Esophagus muscularis mucosa (tissue), 4 donors: ENCODE measurements at regions not wholly inside any gene's neighbourhood (a gene's known extent, or its start where the extent isn't known, plus 50 kb on each side); places are given as distances from the start of the nearest gene placed in this dataset.

Experiments used
- DNase-seq: peaks from one replicate; pipeline ENCODE4 v3.0.0-alpha.2; 2017; ENCODE audit errors: extremely low spot score
- H3K27ac ChIP-seq, 4 donors: fragments of 200-600 bp; sonication (generic); replicated peaks in 1 of 4; 1 replicate in 3 of 4; 2 replicates in 1 of 4; pipeline ENCODE4 v1.5.1; 2016 to 2019; ENCODE audit warnings: mild to moderate bottlenecking in 1 of 4
- H3K27me3 ChIP-seq, 4 donors: fragments of 200-600 bp; sonication (generic); one replicate each; pipeline versions ENCODE4 v1.5.1 to v1.6.0; 2016 to 2019
- H3K36me3 ChIP-seq, 4 donors: fragments of 200-600 bp; sonication (generic); one replicate each; pipeline ENCODE4 v1.5.1; 2016 to 2019
- H3K4me1 ChIP-seq, 4 donors: fragments of 200-600 bp; sonication (generic); one replicate each; pipeline ENCODE4 v1.5.1; 2016 to 2019
- H3K4me3 ChIP-seq, 4 donors: fragments of 200-600 bp; sonication (generic); 1 replicate in 2 of 4; 2 replicates in 2 of 4; pipeline ENCODE4 v1.5.1; 2016 to 2019; ENCODE audit warnings: mild to moderate bottlenecking in 4 of 4, moderate library complexity in 1 of 4
- H3K9me3 ChIP-seq, 4 donors: fragments of 200-600 bp; sonication (generic); 1 replicate in 3 of 4; 2 replicates in 1 of 4; pipeline ENCODE4 v1.5.1; 2016 to 2019
- CTCF ChIP-seq, 3 experiments: fragments of 200-600 bp in 2 of 3; fragments of 450-650 bp in 1 of 3; sonication (generic) in 2 of 3; IDR thresholded peaks; one replicate each; pipeline ENCODE4 v1.5.1; 2017 to 2019; ENCODE audit warnings: antibody characterized with exemption in 3 of 3, mild to moderate bottlenecking in 2 of 3, moderate library complexity in 1 of 3
- EP300 ChIP-seq: sonication (generic); formaldehyde crosslinking; IDR thresholded peaks from one replicate; pipeline ENCODE4 v1.6.1; 2017; ENCODE audit warnings: antibody characterized with exemption
- POLR2A ChIP-seq: fragments of 450-650 bp; IDR thresholded peaks from one replicate; pipeline ENCODE4 v1.6.1; 2017; ENCODE audit warnings: antibody characterized with exemption, moderate library complexity, mild to moderate bottlenecking, low read depth
- POLR2AphosphoS5 ChIP-seq, 2 donors: sonication (generic); formaldehyde crosslinking; IDR thresholded peaks; one replicate each; pipeline ENCODE4 v1.6.1; 2017; ENCODE audit warnings: antibody characterized with exemption in 2 of 2
- WGBS: methylation state at CpG from one replicate; pipeline ENCODE4 v1.1.5; 2018; 5-methylcytosine and 5-hydroxymethylcytosine counted together
- intact Hi-C: fragments of 100-400 bp; cut with DNase I; formaldehyde crosslinking; loops from one replicate; pipeline ENCODE4 v1.15.1; 2023

- Histone ChIP-seq H3K27ac (no peak overlapping the region), H3K27me3 (no peaks in the 10 kb centered on the region), H3K9me3 (peaks cover 0 to 6% (median 0%) of the 10 kb centered on the region in 4 donors), H3K36me3 (peaks cover 3 to 56% (median 22%) of the 10 kb centered on the region in 4 donors), H3K4me1 (peaks cover 0 to 12% (median 4%) of the 10 kb centered on the region in 4 donors), H3K4me3 (no peak overlapping the region)
- no peak for TF ChIP-seq POLR2AphosphoS5 (IDR thresholded peaks at IDR 0.05)
- no peak for TF ChIP-seq CTCF (IDR thresholded peaks at IDR 0.05)
- no peak for TF ChIP-seq EP300
- no peak for TF ChIP-seq POLR2A
- DNase-seq: no peak
- WGBS: 96% methylated on average over 12 of the region's 12 CpGs
- intact Hi-C loops: loop anchor here (10.0 kb wide), 1 partner anchor 342 kb away; no protein-coding TSS in a partner anchor
Measured at GRCh38 chr19:5232798-5233505, 107.7 kb downstream of the PTPRS start.

- no peak overlapping the region for H3K4me3 ChIP-seq
- intact Hi-C loops: loop anchor here (10.0 kb wide), 1 partner anchor 343 kb away; no protein-coding TSS in a partner anchor
- peaks cover 0 to 12% (median 4%) of the 10 kb centered on the region in 4 donors for H3K4me1 ChIP-seq
- WGBS: 73% methylated on average over 5 of the region's 5 CpGs
- H3K9me3 ChIP-seq: peaks cover 0 to 6% (median 0%) of the 10 kb centered on the region in 4 donors
- H3K36me3 ChIP-seq: peaks cover 0 to 53% (median 13%) of the 10 kb centered on the region in 4 donors
- H3K27me3 ChIP-seq: no peaks in the 10 kb centered on the region
- no peak overlapping the region for H3K27ac ChIP-seq
- no peak for TF ChIP-seq POLR2A
- TF ChIP-seq CTCF (IDR thresholded peaks at IDR 0.05): no peak
- no peak for TF ChIP-seq POLR2AphosphoS5 (IDR thresholded peaks at IDR 0.05)
- TF ChIP-seq EP300: no peak
- no peak for DNase-seq
Measured at GRCh38 chr19:5231857-5232678, 108.5 kb downstream of the PTPRS start.

- no peak for DNase-seq
- Histone ChIP-seq H3K9me3 (peaks cover 0 to 6% (median 0%) of the 10 kb centered on the region in 4 donors), H3K4me1 (peaks cover 0 to 12% (median 4%) of the 10 kb centered on the region in 4 donors), H3K27me3 (no peaks in the 10 kb centered on the region), H3K27ac (no peak overlapping the region), H3K36me3 (peaks cover 0 to 42% (median 8%) of the 10 kb centered on the region in 4 donors), H3K4me3 (no peak overlapping the region)
- intact Hi-C loops: loop anchor here (10.0 kb wide), 1 partner anchor 344 kb away; no protein-coding TSS in a partner anchor
- 94% methylated on average over 33 of the region's 41 CpGs for WGBS
- TF ChIP-seq EP300 (no peak), POLR2AphosphoS5 (IDR thresholded peaks at IDR 0.05) (no peak), CTCF (IDR thresholded peaks at IDR 0.05) (no peak), POLR2A (no peak)
Measured at GRCh38 chr19:5230730-5231555, 109.7 kb downstream of the PTPRS start.

- intact Hi-C loops: loop anchor here (10.0 kb wide), 1 partner anchor 345 kb away; no protein-coding TSS in a partner anchor
- Histone ChIP-seq H3K9me3 (peaks cover 0 to 6% (median 0%) of the 10 kb centered on the region in 4 donors), H3K4me1 (peaks cover 0 to 12% (median 4%) of the 10 kb centered on the region in 4 donors), H3K36me3 (peaks cover 0 to 47% (median 14%) of the 10 kb centered on the region in 4 donors), H3K27me3 (no peaks in the 10 kb centered on the region), H3K27ac (no peak overlapping the region), H3K4me3 (peak overlapping the region; percentile 36 to 51 (median 40))
- 64% methylated on average over 2 of the region's 10 CpGs for WGBS
- no peak for TF ChIP-seq POLR2A
- no peak for TF ChIP-seq EP300
- no peak for TF ChIP-seq CTCF (IDR thresholded peaks at IDR 0.05)
- no peak for TF ChIP-seq POLR2AphosphoS5 (IDR thresholded peaks at IDR 0.05)
- DNase-seq: no peak
Measured at GRCh38 chr19:5229778-5230335, 110.8 kb downstream of the PTPRS start.
